GM12873 (cell line): ENCODE measurements at regions not wholly inside any gene's neighbourhood (a gene's known extent, or its start where the extent isn't known, plus 50 kb on each side); places are given as distances from the start of the nearest gene placed in this dataset.

Experiments
- CTCF ChIP-seq: IDR thresholded peaks from 2 replicates; pipeline ENCODE4 v1.5.1; 2012; ENCODE audit warnings: low read depth, mild to moderate bottlenecking, moderate library complexity, low read length, control low read depth; ENCODE audit not compliant: insufficient read depth; ENCODE audit errors: missing control alignments

GRCh38 chrX:739611-740010 is 109.0 kb downstream of the SHOX start:
- TF ChIP-seq CTCF = no peak

GRCh38 chrX:734362-734761 is 103.8 kb downstream of the SHOX start:
- no peak for TF ChIP-seq CTCF

GRCh38 chrX:733961-734360 is 103.4 kb downstream of the SHOX start:
- TF ChIP-seq CTCF = no peak

GRCh38 chrX:729583-730409 is 99.2 kb downstream of the SHOX start:
- TF ChIP-seq CTCF = no peak

- peak; percentile 31 for TF ChIP-seq CTCF
These were observed 97.4 kb downstream of the SHOX start for GRCh38 chrX:727738-728621.

GRCh38 chrX:725971-726370 is 95.4 kb downstream of the SHOX start:
- TF ChIP-seq CTCF = no peak

- no peak for TF ChIP-seq CTCF
These were observed 93.7 kb downstream of the SHOX start for GRCh38 chrX:724256-724655.
